Uterus (tissue), 2 donors: ENCODE measurements at regions not wholly inside any gene's neighbourhood (a gene's known extent, or its start where the extent isn't known, plus 50 kb on each side); places are given as distances from the start of the nearest gene placed in this dataset.
"Not testable (repeated sequence)": the region's sequence is repeated elsewhere in the genome, so short reads cannot be mapped to it uniquely, and the experiment has no call there.

ENCODE experiments used
- POLR2A ChIP-seq, 2 donors: fragments of 450-650 bp; IDR thresholded peaks; one replicate each; pipeline ENCODE4 v1.6.1; 2016; ENCODE audit warnings: antibody characterized with exemption in 2 of 2, mild to moderate bottlenecking in 1 of 2, moderate library complexity in 1 of 2
- TF ChIP-seq, protein P1 (sequence below), 4 experiments: fragments of 200-600 bp in 2 of 4; fragments of 450-650 bp in 2 of 4; sonication (generic) in 2 of 4; IDR thresholded peaks; one replicate each; pipeline ENCODE4 v1.5.1; 2016 to 2019; ENCODE audit warnings: antibody characterized with exemption in 4 of 4, mild to moderate bottlenecking in 2 of 4, moderate library complexity in 1 of 4

- TF ChIP-seq, protein P1, sequence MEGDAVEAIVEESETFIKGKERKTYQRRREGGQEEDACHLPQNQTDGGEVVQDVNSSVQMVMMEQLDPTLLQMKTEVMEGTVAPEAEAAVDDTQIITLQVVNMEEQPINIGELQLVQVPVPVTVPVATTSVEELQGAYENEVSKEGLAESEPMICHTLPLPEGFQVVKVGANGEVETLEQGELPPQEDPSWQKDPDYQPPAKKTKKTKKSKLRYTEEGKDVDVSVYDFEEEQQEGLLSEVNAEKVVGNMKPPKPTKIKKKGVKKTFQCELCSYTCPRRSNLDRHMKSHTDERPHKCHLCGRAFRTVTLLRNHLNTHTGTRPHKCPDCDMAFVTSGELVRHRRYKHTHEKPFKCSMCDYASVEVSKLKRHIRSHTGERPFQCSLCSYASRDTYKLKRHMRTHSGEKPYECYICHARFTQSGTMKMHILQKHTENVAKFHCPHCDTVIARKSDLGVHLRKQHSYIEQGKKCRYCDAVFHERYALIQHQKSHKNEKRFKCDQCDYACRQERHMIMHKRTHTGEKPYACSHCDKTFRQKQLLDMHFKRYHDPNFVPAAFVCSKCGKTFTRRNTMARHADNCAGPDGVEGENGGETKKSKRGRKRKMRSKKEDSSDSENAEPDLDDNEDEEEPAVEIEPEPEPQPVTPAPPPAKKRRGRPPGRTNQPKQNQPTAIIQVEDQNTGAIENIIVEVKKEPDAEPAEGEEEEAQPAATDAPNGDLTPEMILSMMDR (IDR thresholded peaks at IDR 0.05), result not testable (repeated sequence)
- TF ChIP-seq POLR2A (IDR thresholded peaks at IDR 0.05), result not testable (repeated sequence)
Observed at GRCh38 chr3:157902680-157903079, 203.5 kb downstream of the SHOX2 start.
